GM21515 (cell line): ENCODE measurements at regions not wholly inside any gene's neighbourhood (a gene's known extent, or its start where the extent isn't known, plus 50 kb on each side); places are given as distances from the start of the nearest gene placed in this dataset.

Source experiments
- ATAC-seq: cut with Tn5 transposase; IDR thresholded peaks from one replicate; pipeline ENCODE4 v1.9.1; 2021; ENCODE audit not compliant: unreplicated experiment

GRCh38 chr5:29779141-29779540 is 1414.3 kb upstream of the CDH6 start:
- ATAC-seq, result no peak

DNA sequence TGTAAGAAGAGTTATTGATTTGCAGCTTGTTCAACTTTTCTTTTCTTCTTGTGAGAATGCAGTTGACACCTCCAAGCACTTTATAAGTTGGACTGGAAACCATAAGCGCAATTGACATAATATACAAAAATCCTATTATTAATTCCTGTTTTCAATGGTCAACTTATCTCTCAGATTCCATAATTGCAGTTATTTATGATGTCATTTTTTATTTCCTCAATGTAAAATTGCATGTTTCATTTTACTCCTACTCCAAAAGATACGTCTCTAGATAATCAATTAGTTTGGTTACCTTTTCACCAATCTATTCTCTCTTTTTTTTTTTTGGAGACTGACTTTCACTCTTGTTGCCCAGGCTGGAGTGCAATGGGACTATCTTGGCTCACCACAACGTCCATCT is 1416.1 kb upstream of the CDH6 start:
- ATAC-seq, result no peak

GRCh38 chr5:29770936-29771335 is 1422.5 kb upstream of the CDH6 start:
- no peak for ATAC-seq

DNA sequence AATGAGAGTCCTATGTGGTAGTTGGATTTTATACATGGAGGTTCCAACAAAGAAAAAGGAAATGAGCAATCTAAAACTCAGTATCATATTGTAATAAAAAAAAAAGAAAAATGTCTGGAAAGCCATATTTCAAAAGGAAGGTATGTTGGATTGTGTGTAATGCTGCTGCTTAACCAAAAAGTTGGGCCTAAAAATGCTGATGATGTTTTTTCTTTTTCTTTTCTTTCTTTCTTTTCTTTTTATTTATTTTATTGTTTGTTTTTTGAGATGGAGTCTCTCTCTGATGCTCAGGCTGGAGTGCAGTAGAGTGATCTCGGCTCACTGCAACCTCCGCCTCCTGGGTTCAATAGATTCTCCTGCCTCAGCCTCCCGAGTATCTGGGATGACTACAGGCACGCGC is 1424.0 kb upstream of the CDH6 start:
- no peak for ATAC-seq

DNA sequence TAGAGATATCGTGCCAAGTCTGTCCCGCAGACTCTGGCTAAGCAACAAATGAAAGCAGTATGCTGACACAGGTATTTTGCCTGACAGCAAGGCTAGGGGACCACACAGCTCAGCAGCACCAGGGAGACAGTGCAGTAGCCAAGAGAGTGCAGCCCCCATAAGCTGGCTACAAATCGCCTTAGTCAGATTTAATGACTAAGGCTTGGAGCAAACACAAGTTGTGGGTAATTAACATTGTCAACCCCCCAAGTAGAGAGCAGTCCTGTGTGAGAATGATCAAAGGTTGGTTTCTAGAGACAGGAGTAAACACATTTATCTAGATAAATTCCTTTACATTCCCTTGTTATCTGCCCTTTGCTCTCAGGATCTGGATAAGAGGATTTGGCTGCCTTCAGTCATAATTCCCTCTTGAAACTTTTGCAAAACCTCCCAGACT is 1434.5 kb upstream of the CDH6 start:
- no peak for ATAC-seq

- ATAC-seq, result no peak
Measured at GRCh38 chr5:29750453-29750852, 1443.0 kb upstream of the CDH6 start.

DNA sequence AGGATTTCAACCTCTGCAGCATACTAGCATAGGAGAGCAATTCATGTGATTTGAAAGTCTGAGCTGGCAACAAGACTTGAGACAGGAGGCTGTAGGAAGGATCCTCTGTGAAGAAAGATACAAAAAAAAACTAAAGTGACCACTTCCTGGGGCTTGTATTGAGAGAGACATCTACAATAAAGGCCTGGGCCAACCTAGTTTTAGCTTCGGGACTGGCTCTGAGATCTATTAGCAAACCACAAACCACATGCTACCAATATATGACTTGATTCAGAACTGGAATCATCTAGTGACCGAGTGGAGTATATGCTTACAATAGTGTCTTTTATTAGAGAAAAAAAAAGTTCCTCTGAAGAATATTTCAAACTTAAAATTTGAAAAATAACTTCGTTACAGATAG is 1448.9 kb upstream of the CDH6 start:
- ATAC-seq, result no peak

DNA sequence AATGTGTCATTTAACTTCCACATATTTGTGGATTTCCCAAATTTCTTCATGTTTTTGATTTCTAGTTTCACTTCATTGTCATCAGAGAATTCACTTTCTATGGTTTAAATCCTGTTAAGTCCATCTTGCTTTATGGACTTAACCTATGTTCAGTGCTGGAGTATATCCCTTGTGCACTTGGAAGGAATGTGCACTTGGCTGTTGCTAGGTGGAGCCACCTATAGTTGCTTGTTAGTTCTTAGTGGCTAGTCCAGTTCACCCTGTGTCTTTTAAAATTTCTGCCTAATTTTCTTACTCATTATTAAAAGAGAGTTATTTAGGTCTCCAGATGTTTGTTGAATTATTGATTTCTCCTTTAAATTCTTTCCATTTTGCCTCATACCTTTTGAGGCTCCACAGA is 1472.5 kb upstream of the CDH6 start:
- ATAC-seq, result no peak

GRCh38 chr5:29719171-29719570 is 1474.3 kb upstream of the CDH6 start:
- ATAC-seq, result no peak

GRCh38 chr5:29715167-29715566 is 1478.3 kb upstream of the CDH6 start:
- no peak for ATAC-seq

DNA sequence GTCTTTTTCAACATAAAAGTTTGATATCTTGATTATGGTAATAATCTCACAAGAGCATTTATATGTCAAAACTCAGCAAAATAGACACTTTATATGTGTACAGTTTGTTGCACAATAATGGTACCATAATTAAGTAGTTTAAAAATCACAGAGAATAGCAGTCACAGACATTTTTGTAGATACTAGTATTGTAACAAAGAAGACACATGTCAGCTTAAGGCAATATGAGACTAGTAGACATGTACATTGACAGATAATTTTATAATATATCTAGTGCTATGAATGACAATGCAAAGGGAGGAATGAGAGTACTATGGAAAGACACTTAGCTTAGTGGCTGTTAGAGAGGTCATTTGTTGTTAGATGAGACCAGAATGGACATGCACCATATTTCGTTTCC is 1490.6 kb upstream of the CDH6 start:
- ATAC-seq, result no peak

DNA sequence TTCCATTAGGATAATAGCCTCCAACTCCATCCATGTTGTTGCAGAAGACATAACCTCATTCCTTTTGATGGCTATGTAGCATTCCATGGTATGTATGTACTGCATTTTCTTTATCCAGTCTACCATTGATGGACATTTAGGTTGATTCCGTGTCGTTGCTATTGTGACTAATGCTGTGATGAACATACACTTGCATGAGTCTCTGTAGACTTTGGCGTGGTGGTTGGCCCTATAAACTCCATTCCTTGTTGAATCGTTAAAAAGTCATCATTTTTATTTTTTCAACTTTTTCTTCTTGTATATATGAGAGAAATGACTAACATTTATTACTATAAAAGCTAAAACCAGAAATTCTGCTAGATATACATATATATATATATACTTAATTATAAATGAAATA is 1491.9 kb upstream of the CDH6 start:
- ATAC-seq, result no peak

DNA sequence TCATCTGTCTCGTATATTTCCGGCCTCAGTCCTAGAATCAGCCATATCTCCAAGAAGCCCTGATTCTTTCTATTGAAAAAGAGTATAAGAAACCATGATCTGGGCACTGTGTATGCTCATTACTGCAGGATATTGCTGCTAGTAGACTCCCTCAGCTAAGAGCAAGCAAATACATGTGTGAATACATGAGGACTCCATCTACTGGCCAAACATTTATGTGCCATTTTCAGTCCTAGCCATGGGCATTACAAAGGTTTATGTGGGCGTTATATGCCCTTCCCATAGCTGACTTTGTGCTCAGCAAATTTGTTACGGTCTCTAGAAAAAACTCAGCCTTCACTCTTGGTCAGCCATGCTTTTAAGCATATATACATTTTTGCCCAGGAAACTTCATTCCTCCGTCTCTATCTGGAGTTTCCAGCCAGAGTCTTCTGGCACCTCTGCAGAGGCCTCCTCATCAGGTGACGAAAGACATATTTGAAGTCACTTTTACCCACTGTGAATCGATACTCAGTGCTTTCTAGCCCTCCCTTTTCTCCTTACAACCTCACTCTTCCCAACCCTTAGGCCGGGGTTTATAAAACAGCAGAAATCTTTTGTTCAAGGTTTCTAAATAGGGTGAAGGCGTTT is 1495.6 kb upstream of the CDH6 start:
- ATAC-seq, result no peak

GRCh38 chr5:29697278-29697677 is 1496.2 kb upstream of the CDH6 start:
- no peak for ATAC-seq

DNA sequence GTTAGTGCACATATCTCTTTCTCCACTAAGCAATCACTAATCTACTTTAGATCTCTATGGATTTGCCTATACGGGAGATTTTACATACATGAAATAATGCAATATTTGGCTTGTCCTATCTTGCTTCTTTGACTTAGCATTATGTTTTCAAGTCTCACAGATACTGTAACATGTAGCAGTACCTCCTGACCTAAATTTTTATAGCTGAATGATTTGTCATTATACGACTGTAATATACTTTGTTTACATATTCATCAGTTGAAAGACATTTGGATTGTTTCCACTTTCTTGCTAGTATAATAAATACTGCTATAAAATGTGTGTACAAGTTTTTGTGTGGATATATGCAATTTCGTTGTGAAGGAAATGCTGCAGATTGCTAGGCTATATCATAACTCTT is 1520.8 kb upstream of the CDH6 start:
- no peak for ATAC-seq

- ATAC-seq, result no peak
Measured at GRCh38 chr5:29662876-29663275, 1530.6 kb upstream of the CDH6 start.

GRCh38 chr5:29654954-29655353 is 1538.5 kb upstream of the CDH6 start:
- ATAC-seq, result no peak

DNA sequence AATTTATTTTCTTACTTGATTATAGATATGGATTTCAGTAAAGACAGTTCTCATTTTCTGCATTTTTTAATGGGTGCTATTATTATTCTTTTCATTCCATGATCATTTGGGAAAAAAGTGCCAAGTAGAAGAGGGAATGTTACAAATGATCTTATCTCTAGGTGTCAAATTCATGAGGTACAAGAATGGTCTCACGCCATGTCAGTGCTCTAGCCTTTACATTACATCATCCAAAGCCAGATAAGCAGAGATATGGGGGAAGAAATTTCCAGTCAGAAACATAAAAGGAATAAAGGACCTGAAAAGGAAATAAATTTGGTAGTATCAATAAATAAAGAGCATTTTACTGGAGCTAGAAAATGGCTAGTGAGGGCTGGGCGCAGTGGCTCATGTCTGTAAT is 1544.2 kb upstream of the CDH6 start:
- no peak for ATAC-seq

- ATAC-seq, result no peak
Measured at GRCh38 chr5:29642601-29643000, 1550.9 kb upstream of the CDH6 start.

- ATAC-seq, result no peak
Measured at GRCh38 chr5:29614206-29614605, 1579.3 kb upstream of the CDH6 start.

DNA sequence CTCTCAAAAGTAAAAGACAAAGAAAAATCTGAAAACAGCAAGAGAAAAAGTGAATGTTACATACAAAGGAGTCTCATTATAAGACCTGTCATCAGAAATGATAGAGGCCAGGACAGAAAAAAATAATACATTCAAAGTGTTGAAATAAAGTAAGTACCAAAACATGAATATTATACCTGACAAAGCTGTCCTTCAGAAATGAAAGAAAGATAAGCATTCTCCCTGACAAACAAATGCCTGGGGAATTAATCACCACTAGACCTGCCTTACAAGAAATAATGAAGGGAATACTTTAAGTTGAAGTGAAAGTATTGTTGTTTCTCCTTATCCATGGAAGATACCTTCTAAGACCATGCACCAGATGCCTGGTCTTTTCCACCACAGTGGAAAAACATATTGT is 1605.2 kb upstream of the CDH6 start:
- ATAC-seq, result no peak

DNA sequence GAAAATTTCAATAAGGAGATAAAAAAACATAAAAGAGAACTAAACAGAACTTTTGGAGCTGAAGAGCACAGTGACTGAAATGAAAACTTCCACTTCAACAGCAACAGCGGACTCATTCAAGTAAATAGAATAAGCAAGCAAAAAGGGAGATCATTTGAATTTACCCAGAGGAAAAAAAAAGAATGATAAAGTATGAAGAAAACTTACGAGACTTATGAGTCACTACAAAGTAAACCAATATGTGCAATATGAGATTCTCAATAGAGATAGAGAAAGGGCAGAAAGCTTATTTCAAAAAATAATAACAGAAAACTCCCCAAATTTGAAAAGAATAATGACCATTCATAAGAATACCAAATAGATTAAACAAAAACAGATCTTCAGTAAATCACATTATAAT is 1605.7 kb upstream of the CDH6 start:
- ATAC-seq, result no peak

DNA sequence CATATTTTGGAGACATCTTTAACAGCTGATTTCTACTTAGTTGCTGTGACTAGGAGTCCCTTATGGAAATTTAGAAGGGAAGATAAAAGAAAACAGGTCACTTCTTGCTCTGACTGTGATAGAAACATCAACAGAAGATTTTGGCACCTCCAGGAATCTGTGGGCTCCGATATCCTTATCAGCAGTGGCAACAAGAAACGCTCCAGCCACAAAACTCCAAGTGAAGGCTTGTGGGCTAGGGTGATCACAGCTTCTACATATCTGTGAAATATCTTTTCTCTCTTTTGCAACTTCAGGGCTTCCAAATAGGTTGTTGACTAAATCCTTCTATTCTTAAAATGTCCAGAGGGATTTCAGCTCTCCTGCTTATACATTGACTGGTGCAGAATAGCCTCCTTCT is 1625.5 kb upstream of the CDH6 start:
- no peak for ATAC-seq

- ATAC-seq, result no peak
Measured at GRCh38 chr5:29561564-29561963, 1631.9 kb upstream of the CDH6 start.
